ENCODE measurements at regions not wholly inside any gene's neighbourhood (a gene's known extent, or its start where the extent isn't known, plus 50 kb on each side); places are given as distances from the start of the nearest gene placed in this dataset.

- Histone ChIP-seq H3K9ac (ENCODE audit: low read depth in 1 of 3, low read length in 3 of 3) (no peak overlapping the region), H3K4me1 (ENCODE audit: control insufficient read depth in 3 of 3, insufficient read depth in 3 of 3, low read length in 3 of 3) (no peaks in the 10 kb centered on the region), H3K36me3 (ENCODE audit: control insufficient read depth in 3 of 3, insufficient read depth in 3 of 3, low read length in 3 of 3) (no peaks in the 10 kb centered on the region), H3K9me3 (ENCODE audit: control insufficient read depth in 3 of 3, low read length in 3 of 3) (no peaks in the 10 kb centered on the region), H3K4me3 (ENCODE audit: low read length in 3 of 3) (no peak overlapping the region), H3K27me3 (ENCODE audit: control insufficient read depth in 3 of 3, insufficient read depth in 3 of 3, low read length in 3 of 3) (no peaks in the 10 kb centered on the region), H3K27ac (ENCODE audit: low read depth, low read length) (no peak overlapping the region)
Measured at GRCh38 chr3:24052446-24052845, 107.4 kb downstream of the NR1D2 start.

- H3K27ac ChIP-seq (ENCODE audit: low read depth, low read length), result no peak overlapping the region
- H3K36me3 ChIP-seq (ENCODE audit: control insufficient read depth in 3 of 3, insufficient read depth in 3 of 3, low read length in 3 of 3), result no peaks in the 10 kb centered on the region
- no peaks in the 10 kb centered on the region for H3K9me3 ChIP-seq (ENCODE audit: control insufficient read depth in 3 of 3, low read length in 3 of 3)
- H3K9ac ChIP-seq (ENCODE audit: low read depth in 1 of 3, low read length in 3 of 3), result no peak overlapping the region
- H3K27me3 ChIP-seq (ENCODE audit: control insufficient read depth in 3 of 3, insufficient read depth in 3 of 3, low read length in 3 of 3), result no peaks in the 10 kb centered on the region
- peaks cover 0 to 4% (median 0%) of the 10 kb centered on the region in 3 donors for H3K4me1 ChIP-seq (ENCODE audit: control insufficient read depth in 3 of 3, insufficient read depth in 3 of 3, low read length in 3 of 3)
- H3K4me3 ChIP-seq (ENCODE audit: low read length in 3 of 3), result no peak overlapping the region
Measured at GRCh38 chr3:24058940-24059705, 114.0 kb downstream of the NR1D2 start.

GRCh38 chr3:24060055-24060454 lies 115.0 kb downstream of the NR1D2 start:
- Histone ChIP-seq H3K36me3 (ENCODE audit: control insufficient read depth in 3 of 3, insufficient read depth in 3 of 3, low read length in 3 of 3) (no peaks in the 10 kb centered on the region), H3K27ac (ENCODE audit: low read depth, low read length) (no peak overlapping the region), H3K4me3 (ENCODE audit: low read length in 3 of 3) (no peak overlapping the region), H3K9ac (ENCODE audit: low read depth in 1 of 3, low read length in 3 of 3) (no peak overlapping the region), H3K27me3 (ENCODE audit: control insufficient read depth in 3 of 3, insufficient read depth in 3 of 3, low read length in 3 of 3) (no peaks in the 10 kb centered on the region), H3K9me3 (ENCODE audit: control insufficient read depth in 3 of 3, low read length in 3 of 3) (no peaks in the 10 kb centered on the region), H3K4me1 (ENCODE audit: control insufficient read depth in 3 of 3, insufficient read depth in 3 of 3, low read length in 3 of 3) (peaks cover 0 to 4% (median 0%) of the 10 kb centered on the region in 3 donors)

GRCh38 chr3:24062916-24063315 lies 117.8 kb downstream of the NR1D2 start:
- Histone ChIP-seq H3K4me1 (ENCODE audit: control insufficient read depth in 3 of 3, insufficient read depth in 3 of 3, low read length in 3 of 3) (peaks cover 0 to 4% (median 0%) of the 10 kb centered on the region in 3 donors), H3K36me3 (ENCODE audit: control insufficient read depth in 3 of 3, insufficient read depth in 3 of 3, low read length in 3 of 3) (no peaks in the 10 kb centered on the region), H3K4me3 (ENCODE audit: low read length in 3 of 3) (no peak overlapping the region), H3K9ac (ENCODE audit: low read depth in 1 of 3, low read length in 3 of 3) (no peak overlapping the region), H3K27me3 (ENCODE audit: control insufficient read depth in 3 of 3, insufficient read depth in 3 of 3, low read length in 3 of 3) (no peaks in the 10 kb centered on the region), H3K27ac (ENCODE audit: low read depth, low read length) (no peak overlapping the region), H3K9me3 (ENCODE audit: control insufficient read depth in 3 of 3, low read length in 3 of 3) (no peaks in the 10 kb centered on the region)

All from skeletal muscle tissue (tissue), 3 donors.